ENCODE measurements at regions not wholly inside any gene's neighbourhood (a gene's known extent, or its start where the extent isn't known, plus 50 kb on each side); places are given as distances from the start of the nearest gene placed in this dataset.
A peak's percentile ranks its signal among the peaks of the same experiment; 100 is the strongest.

DNA sequence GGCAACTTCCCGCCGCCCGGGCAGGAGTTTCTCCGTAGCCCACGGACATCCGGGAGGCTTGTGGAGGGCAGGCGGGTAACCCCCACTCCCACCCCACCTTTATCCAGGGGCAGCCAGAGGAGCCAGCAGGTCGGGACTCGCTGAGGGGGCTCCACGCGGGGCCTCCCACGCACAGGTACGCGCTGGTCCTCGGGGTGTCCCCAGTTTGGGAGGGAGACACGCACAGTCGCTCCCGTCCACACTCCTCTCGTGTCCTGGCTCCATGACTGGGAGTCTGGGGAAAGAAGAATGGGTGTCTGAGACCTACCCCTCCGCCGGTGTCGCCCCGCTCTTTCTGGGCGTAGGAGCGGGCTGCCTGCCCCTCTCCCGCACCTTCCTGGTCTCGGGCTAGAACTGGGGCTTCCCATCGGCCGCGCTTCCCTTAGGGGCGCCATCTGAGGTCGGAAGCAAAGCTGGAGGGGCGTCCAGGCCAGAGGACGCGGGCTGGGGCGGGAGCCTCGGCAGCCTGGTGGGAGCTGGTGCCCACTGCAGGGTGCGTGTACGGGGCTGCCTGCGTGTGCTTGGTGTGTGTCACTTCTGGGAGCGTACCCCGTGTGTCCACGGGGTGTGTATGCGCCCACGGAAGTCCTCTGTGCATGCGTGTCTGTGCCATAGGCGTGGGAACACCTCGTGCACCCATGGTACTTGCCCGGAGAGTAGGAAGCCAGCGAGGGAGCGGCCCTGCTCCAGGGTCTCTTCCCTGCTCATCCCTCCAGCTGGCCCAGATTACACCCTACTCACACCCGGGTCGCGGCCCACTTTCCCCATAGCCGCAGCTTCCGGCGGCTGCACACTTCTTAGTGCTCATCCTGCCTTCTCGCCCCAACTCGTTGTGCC, 73.0 kb upstream of the LEP start:
- DNase-seq (ENCODE audit: low spot score) = no peak
- TF ChIP-seq, protein P1, sequence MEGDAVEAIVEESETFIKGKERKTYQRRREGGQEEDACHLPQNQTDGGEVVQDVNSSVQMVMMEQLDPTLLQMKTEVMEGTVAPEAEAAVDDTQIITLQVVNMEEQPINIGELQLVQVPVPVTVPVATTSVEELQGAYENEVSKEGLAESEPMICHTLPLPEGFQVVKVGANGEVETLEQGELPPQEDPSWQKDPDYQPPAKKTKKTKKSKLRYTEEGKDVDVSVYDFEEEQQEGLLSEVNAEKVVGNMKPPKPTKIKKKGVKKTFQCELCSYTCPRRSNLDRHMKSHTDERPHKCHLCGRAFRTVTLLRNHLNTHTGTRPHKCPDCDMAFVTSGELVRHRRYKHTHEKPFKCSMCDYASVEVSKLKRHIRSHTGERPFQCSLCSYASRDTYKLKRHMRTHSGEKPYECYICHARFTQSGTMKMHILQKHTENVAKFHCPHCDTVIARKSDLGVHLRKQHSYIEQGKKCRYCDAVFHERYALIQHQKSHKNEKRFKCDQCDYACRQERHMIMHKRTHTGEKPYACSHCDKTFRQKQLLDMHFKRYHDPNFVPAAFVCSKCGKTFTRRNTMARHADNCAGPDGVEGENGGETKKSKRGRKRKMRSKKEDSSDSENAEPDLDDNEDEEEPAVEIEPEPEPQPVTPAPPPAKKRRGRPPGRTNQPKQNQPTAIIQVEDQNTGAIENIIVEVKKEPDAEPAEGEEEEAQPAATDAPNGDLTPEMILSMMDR (IDR thresholded peaks at IDR 0.05; ENCODE audit: extremely low read depth, missing control alignments) = no peak

GRCh38 chr7:128168667-128169210, 72.3 kb upstream of the LEP start:
- DNase-seq (ENCODE audit: low spot score) = peak; percentile 61
- TF ChIP-seq, protein P1 (IDR thresholded peaks at IDR 0.05; ENCODE audit: extremely low read depth, missing control alignments) = no peak

DNA sequence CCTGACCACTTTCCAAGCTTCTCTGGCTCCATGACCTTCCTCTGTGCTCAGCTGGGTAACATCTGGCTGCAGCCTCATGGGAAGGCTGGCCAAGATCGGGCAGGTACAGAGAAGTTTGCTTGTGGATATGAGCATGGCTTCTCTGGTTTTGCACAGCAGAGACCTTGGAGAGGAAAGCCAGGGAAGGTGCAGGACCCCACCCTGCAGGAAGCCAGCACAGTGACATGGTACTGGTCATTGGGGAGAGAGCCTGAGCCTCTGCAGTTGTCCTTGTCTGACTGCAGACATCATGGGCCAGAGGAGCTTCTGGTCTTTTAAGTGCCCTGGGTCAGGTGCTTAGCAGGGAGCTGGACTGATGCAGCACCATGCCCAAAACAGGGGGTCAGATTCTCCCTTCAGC, 70.6 kb upstream of the LEP start:
- TF ChIP-seq, protein P1 (IDR thresholded peaks at IDR 0.05; ENCODE audit: extremely low read depth, missing control alignments) = no peak
- no peak for DNase-seq (ENCODE audit: low spot score)

DNA sequence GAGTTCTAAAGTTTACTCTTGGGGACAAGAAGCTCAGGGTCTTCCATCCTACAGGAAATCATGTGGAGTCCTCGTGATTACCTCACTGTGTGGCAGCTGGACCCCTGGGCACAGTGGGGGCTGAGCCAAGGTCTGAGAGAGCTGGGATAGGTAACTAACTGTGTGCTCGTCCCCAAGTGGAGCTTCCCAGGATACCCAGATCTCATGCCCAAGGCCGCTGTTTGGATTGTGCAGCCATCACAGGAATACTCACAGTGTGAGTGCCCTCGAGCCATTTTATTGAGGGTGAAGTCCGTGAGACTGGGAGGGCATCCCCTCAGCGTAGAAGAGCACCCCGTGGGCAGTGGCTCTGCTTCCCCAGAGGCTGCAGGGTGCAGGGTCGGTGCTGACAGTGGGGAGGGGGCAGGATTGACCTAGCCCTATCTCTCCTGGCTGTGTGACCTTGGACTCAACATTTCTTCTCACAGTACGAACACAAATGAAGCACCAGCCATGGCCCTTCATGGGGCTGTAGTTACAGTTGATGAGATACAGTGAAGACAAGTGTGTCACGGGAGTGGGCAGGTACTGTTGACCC, 69.6 kb upstream of the LEP start:
- DNase-seq (ENCODE audit: low spot score) = no peak
- TF ChIP-seq, protein P1 (IDR thresholded peaks at IDR 0.05; ENCODE audit: extremely low read depth, missing control alignments) = no peak

DNA sequence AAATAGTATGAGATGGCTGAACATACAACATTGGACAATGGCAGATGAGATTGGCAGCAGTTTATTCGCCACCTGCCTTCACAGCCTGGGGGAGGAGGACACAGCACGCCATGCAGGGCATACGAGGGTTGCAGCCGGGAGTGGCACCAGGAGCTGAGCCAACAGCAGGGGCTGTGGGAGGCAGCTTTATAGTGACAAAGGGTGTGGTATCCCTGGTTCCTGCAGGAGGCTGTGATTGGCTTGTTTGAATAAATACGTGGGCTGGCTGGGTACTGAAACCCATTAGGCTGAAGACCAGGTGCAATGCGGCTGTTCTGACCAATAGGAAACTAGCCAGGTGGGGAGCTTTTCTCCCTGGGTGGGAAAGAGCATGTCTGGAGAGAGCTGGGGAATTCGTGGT, 68.9 kb upstream of the LEP start:
- TF ChIP-seq, protein P1 (IDR thresholded peaks at IDR 0.05; ENCODE audit: extremely low read depth, missing control alignments) = no peak
- no peak for DNase-seq (ENCODE audit: low spot score)

GRCh38 chr7:128172963-128173362, 68.1 kb upstream of the LEP start:
- DNase-seq (ENCODE audit: low spot score) = no peak
- TF ChIP-seq, protein P1 (IDR thresholded peaks at IDR 0.05; ENCODE audit: extremely low read depth, missing control alignments) = no peak

GRCh38 chr7:128174386-128174785, 66.7 kb upstream of the LEP start:
- DNase-seq (ENCODE audit: low spot score) = no peak
- TF ChIP-seq, protein P1 (IDR thresholded peaks at IDR 0.05; ENCODE audit: extremely low read depth, missing control alignments) = no peak

Data from GM20000 (cell line).